Fibroblast of skin of back (primary cell): ENCODE measurements at regions not wholly inside any gene's neighbourhood (a gene's known extent, or its start where the extent isn't known, plus 50 kb on each side); places are given as distances from the start of the nearest gene placed in this dataset.
"Not testable (repeated sequence)": the region's sequence is repeated elsewhere in the genome, so short reads cannot be mapped to it uniquely, and the experiment has no call there.

Experiments
- DNase-seq: peaks from one replicate; pipeline ENCODE4 v3.0.0-alpha.2; 2013

GRCh38 chr4:111923786-111924185 is 221.5 kb upstream of the FAM241A start:
- DNase-seq: peak; percentile 36

GRCh38 chr4:111924696-111925095 is 220.6 kb upstream of the FAM241A start:
- no peak for DNase-seq

GRCh38 chr4:111930659-111931058 is 214.6 kb upstream of the FAM241A start:
- DNase-seq: no peak

GRCh38 chr4:111933703-111934102 is 211.6 kb upstream of the FAM241A start:
- DNase-seq: no peak

- no peak for DNase-seq
These were observed 210.9 kb upstream of the FAM241A start for GRCh38 chr4:111934314-111934713.

GRCh38 chr4:111937368-111937767 is 207.9 kb upstream of the FAM241A start:
- peak; percentile 13 for DNase-seq

GRCh38 chr4:111941957-111942356 is 203.3 kb upstream of the FAM241A start:
- DNase-seq: no peak

- peak; percentile 27 for DNase-seq
These were observed 201.5 kb upstream of the FAM241A start for GRCh38 chr4:111943796-111944203.

GRCh38 chr4:111945014-111945413 is 200.2 kb upstream of the FAM241A start:
- DNase-seq: peak; percentile 33

GRCh38 chr4:111946800-111947199 is 198.5 kb upstream of the FAM241A start:
- no peak for DNase-seq

- peak; percentile 82 for DNase-seq
These were observed 192.6 kb upstream of the FAM241A start for GRCh38 chr4:111952688-111953087.

- no peak for DNase-seq
These were observed 190.7 kb upstream of the FAM241A start for GRCh38 chr4:111954550-111954949.

- no peak for DNase-seq
These were observed 190.3 kb upstream of the FAM241A start for GRCh38 chr4:111955001-111955400.

GRCh38 chr4:111957116-111957515 is 188.1 kb upstream of the FAM241A start:
- DNase-seq: no peak

- no peak for DNase-seq
These were observed 187.3 kb upstream of the FAM241A start for GRCh38 chr4:111957997-111958396.

GRCh38 chr4:111959222-111959621 is 186.0 kb upstream of the FAM241A start:
- peak; percentile 70 for DNase-seq

GRCh38 chr4:111960241-111960667 is 185.0 kb upstream of the FAM241A start:
- peak; percentile 79 for DNase-seq

GRCh38 chr4:111961026-111961425 is 184.2 kb upstream of the FAM241A start:
- DNase-seq: not testable (repeated sequence)

- peak; percentile 32 for DNase-seq
These were observed 183.4 kb upstream of the FAM241A start for GRCh38 chr4:111961809-111962208.

- no peak for DNase-seq
These were observed 182.0 kb upstream of the FAM241A start for GRCh38 chr4:111963158-111963700.

- DNase-seq: no peak
These were observed 167.8 kb upstream of the FAM241A start for GRCh38 chr4:111977419-111977965.

- DNase-seq: no peak
These were observed 165.3 kb upstream of the FAM241A start for GRCh38 chr4:111979921-111980320.

GRCh38 chr4:111982089-111982488 is 163.2 kb upstream of the FAM241A start:
- no peak for DNase-seq

- DNase-seq: no peak
These were observed 161.0 kb upstream of the FAM241A start for GRCh38 chr4:111984169-111984819.
